Ecto neural progenitor cell (in vitro differentiated cells): ENCODE measurements at regions not wholly inside any gene's neighbourhood (a gene's known extent, or its start where the extent isn't known, plus 50 kb on each side); places are given as distances from the start of the nearest gene placed in this dataset.

Experiments used
- DNase-seq: peaks from one replicate; pipeline ENCODE4 v3.0.0-alpha.2; 2018; ENCODE audit warnings: low spot score

GRCh38 chr18:34075963-34076860, 148.5 kb downstream of the NOL4 start:
- no peak for DNase-seq

- no peak for DNase-seq
Observed at GRCh38 chr18:34061226-34061625, 163.5 kb downstream of the NOL4 start.

- DNase-seq: no peak
Observed at GRCh38 chr18:34055227-34055626, 169.5 kb downstream of the NOL4 start.

- no peak for DNase-seq
Observed at GRCh38 chr18:34050661-34051060, 174.1 kb downstream of the NOL4 start.

GRCh38 chr18:34049511-34049910, 175.2 kb downstream of the NOL4 start:
- DNase-seq: no peak

- peak; percentile 48 for DNase-seq
Observed at GRCh38 chr18:34048423-34048822, 176.3 kb downstream of the NOL4 start.

GRCh38 chr18:34042423-34043146, 182.1 kb downstream of the NOL4 start:
- DNase-seq: no peak

GRCh38 chr18:34039611-34040010, 185.1 kb downstream of the NOL4 start:
- no peak for DNase-seq

- DNase-seq: no peak
Observed at GRCh38 chr18:34039201-34039600, 185.5 kb downstream of the NOL4 start.

GRCh38 chr18:34038086-34038485, 186.6 kb downstream of the NOL4 start:
- no peak for DNase-seq

GRCh38 chr18:34033968-34034367, 190.7 kb downstream of the NOL4 start:
- DNase-seq: no peak

- no peak for DNase-seq
Observed at GRCh38 chr18:34031810-34032209, 192.9 kb downstream of the NOL4 start.

- no peak for DNase-seq
Observed at GRCh38 chr18:34028324-34028723, 196.4 kb downstream of the NOL4 start.

- DNase-seq: no peak
Observed at GRCh38 chr18:34025191-34025801, 199.4 kb downstream of the NOL4 start.

- DNase-seq: no peak
Observed at GRCh38 chr18:34023471-34023870, 201.2 kb downstream of the NOL4 start.

- no peak for DNase-seq
Observed at GRCh38 chr18:34018336-34018735, 206.4 kb downstream of the NOL4 start.

GRCh38 chr18:34003687-34004086, 221.0 kb downstream of the NOL4 start:
- no peak for DNase-seq

- no peak for DNase-seq
Observed at GRCh38 chr18:34002130-34002529, 222.6 kb downstream of the NOL4 start.

GRCh38 chr18:34001376-34001775, 223.3 kb downstream of the NOL4 start:
- DNase-seq: no peak

GRCh38 chr18:33987206-33987605, 237.5 kb downstream of the NOL4 start:
- no peak for DNase-seq

GRCh38 chr18:33983126-33983525, 241.6 kb downstream of the NOL4 start:
- no peak for DNase-seq

- DNase-seq: no peak
Observed at GRCh38 chr18:33960417-33960816, 264.3 kb downstream of the NOL4 start.

GRCh38 chr18:33959609-33960008, 265.1 kb downstream of the NOL4 start:
- DNase-seq: no peak
